WTC11 (cell line): ENCODE measurements at regions not wholly inside any gene's neighbourhood (a gene's known extent, or its start where the extent isn't known, plus 50 kb on each side); places are given as distances from the start of the nearest gene placed in this dataset.

Experiments
- ATAC-seq: fragments of 200-7000 bp; cut with Tn5 transposase; 2 replicates; pipeline ENCODE4 v1.10.0; 2021; ENCODE audit warnings: mild to moderate bottlenecking, moderate library complexity
- CTCF ChIA-PET: fragments of 300-600 bp; sonication (Branson Sonifier 250); formaldehyde crosslinking; loops from one replicate; lab custom pipeline; 2021; ENCODE audit warnings: antibody characterized with exemption; lab: Charles Lee
- POLR2A ChIA-PET: fragments of 350-600 bp; sonication (Branson Sonifier 250); formaldehyde crosslinking; loops from one replicate; lab custom pipeline; 2021; ENCODE audit warnings: antibody characterized with exemption; lab: Charles Lee
- DNase-seq: peaks from one replicate; pipeline ENCODE4 v3.0.0; 2021; ENCODE audit warnings: low spot score
- H3K27ac Mint-ChIP-seq: 2 replicates; pipeline ENCODE4 v1.8.0; 2021; ENCODE audit warnings: mixed read lengths
- H3K27me3 Mint-ChIP-seq: 2 replicates; pipeline ENCODE4 v1.8.0; 2021; ENCODE audit warnings: low read depth, mild to moderate bottlenecking, moderate library complexity, mixed read lengths
- H3K36me3 Mint-ChIP-seq: 2 replicates; pipeline ENCODE4 v1.8.0; 2021; ENCODE audit warnings: mixed read lengths
- H3K4me1 Mint-ChIP-seq: 2 replicates; pipeline ENCODE4 v1.8.0; 2022; ENCODE audit warnings: mixed read lengths
- H3K4me3 Mint-ChIP-seq: 2 replicates; pipeline ENCODE4 v1.8.0; 2021; ENCODE audit warnings: mild to moderate bottlenecking, moderate library complexity, mixed read lengths
- H3K9me3 Mint-ChIP-seq: 2 replicates; pipeline ENCODE4 v1.8.0; 2021; ENCODE audit warnings: mixed read lengths
- AFF4 ChIP-seq: sonication (generic); formaldehyde crosslinking; IDR thresholded peaks from 2 replicates; pipeline ENCODE4 v1.8.1; 2023; ENCODE audit warnings: mild to moderate bottlenecking, missing genetic modification reagents, borderline replicate concordance
- E2F1 ChIP-seq: sonication (generic); formaldehyde crosslinking; IDR thresholded peaks from 2 replicates; pipeline ENCODE4 v1.8.0; 2022; ENCODE audit warnings: mild to moderate bottlenecking, missing genetic modification reagents
- ERG ChIP-seq: fragments of 250-450 bp; sonication (Bioruptor Pico); IDR thresholded peaks from 2 replicates; pipeline ENCODE4 v1.8.0; 2021; ENCODE audit warnings: mild to moderate bottlenecking
- ESRRA ChIP-seq: sonication (generic); formaldehyde crosslinking; IDR thresholded peaks from 2 replicates; pipeline ENCODE4 v1.8.1; 2022; ENCODE audit warnings: mild to moderate bottlenecking, missing genetic modification reagents, borderline replicate concordance
- ETV6 ChIP-seq: sonication (generic); formaldehyde crosslinking; IDR thresholded peaks from 2 replicates; pipeline ENCODE4 v1.8.1; 2022; ENCODE audit warnings: mild to moderate bottlenecking, missing genetic modification reagents
- FOXJ3 ChIP-seq: sonication (generic); formaldehyde crosslinking; IDR thresholded peaks from 2 replicates; pipeline ENCODE4 v1.9.0; 2021; ENCODE audit warnings: missing genetic modification reagents, mild to moderate bottlenecking, borderline replicate concordance
- JAZF1 ChIP-seq: fragments of 250-450 bp; sonication (Bioruptor Pico); IDR thresholded peaks from 2 replicates; pipeline ENCODE4 v1.9.0; 2021; ENCODE audit warnings: moderate library complexity, mild to moderate bottlenecking, inconsistent platforms
- JUN ChIP-seq: sonication (generic); formaldehyde crosslinking; IDR thresholded peaks from 2 replicates; pipeline ENCODE4 v1.8.0; 2023; ENCODE audit warnings: mild to moderate bottlenecking, missing genetic modification reagents
- NFE2L1 ChIP-seq: sonication (generic); formaldehyde crosslinking; IDR thresholded peaks from 2 replicates; pipeline ENCODE4 v1.8.1; 2023; ENCODE audit warnings: missing genetic modification reagents
- SMAD3 ChIP-seq: sonication (generic); formaldehyde crosslinking; IDR thresholded peaks from 2 replicates; pipeline ENCODE4 v1.8.0; 2022; ENCODE audit warnings: missing genetic modification reagents, mild to moderate bottlenecking, borderline replicate concordance
- SMAD4 ChIP-seq: sonication (generic); formaldehyde crosslinking; IDR thresholded peaks from 2 replicates; pipeline ENCODE4 v1.8.0; 2022; ENCODE audit warnings: mild to moderate bottlenecking, missing genetic modification reagents
- SP1 ChIP-seq: sonication (generic); formaldehyde crosslinking; conservative IDR thresholded peaks from 2 replicates; pipeline ENCODE4 v1.8.1; 2022; ENCODE audit warnings: missing genetic modification reagents
- ZNF138 ChIP-seq: sonication (generic); formaldehyde crosslinking; conservative IDR thresholded peaks from 2 replicates; pipeline ENCODE4 v1.8.1; 2022; ENCODE audit warnings: mild to moderate bottlenecking, moderate library complexity, missing genetic modification reagents
- ZNF263 ChIP-seq: sonication (generic); formaldehyde crosslinking; IDR thresholded peaks from 2 replicates; pipeline ENCODE4 v1.8.1; 2022; ENCODE audit warnings: low read depth, mild to moderate bottlenecking, moderate library complexity, missing genetic modification reagents
- TF ChIP-seq, protein P1 (sequence below): sonication (generic); formaldehyde crosslinking; IDR thresholded peaks from 2 replicates; pipeline ENCODE4 v1.8.1; 2022; ENCODE audit warnings: missing genetic modification reagents, borderline replicate concordance
- TF ChIP-seq, protein P2 (sequence below): sonication (generic); formaldehyde crosslinking; conservative IDR thresholded peaks from 2 replicates; pipeline ENCODE4 v1.8.1; 2023; ENCODE audit warnings: mild to moderate bottlenecking, low read depth, missing genetic modification reagents, moderate library complexity
- TF ChIP-seq, protein P3 (sequence below): sonication (generic); formaldehyde crosslinking; IDR thresholded peaks from 2 replicates; pipeline ENCODE4 v1.8.1; 2023; ENCODE audit warnings: mild to moderate bottlenecking, missing genetic modification reagents, moderate library complexity
- TF ChIP-seq, protein P4 (sequence below): fragments of 250-450 bp; sonication (Bioruptor Pico); IDR thresholded peaks from 2 replicates; pipeline ENCODE4 v1.9.0; 2021; ENCODE audit warnings: moderate library complexity, mild to moderate bottlenecking, inconsistent platforms, borderline replicate concordance
- TF ChIP-seq, protein P5 (sequence below): sonication (generic); formaldehyde crosslinking; IDR thresholded peaks from 2 replicates; pipeline ENCODE4 v1.8.0; 2022; ENCODE audit warnings: mild to moderate bottlenecking, missing genetic modification reagents
- TF ChIP-seq, protein P6 (sequence below): sonication (generic); formaldehyde crosslinking; IDR thresholded peaks from 2 replicates; pipeline ENCODE4 v1.8.1; 2023; ENCODE audit warnings: mild to moderate bottlenecking, missing genetic modification reagents

- Mint-ChIP-seq H3K36me3 (peaks cover 27% of the 10 kb centered on the region), H3K4me1 (peaks cover 4% of the 10 kb centered on the region), H3K27me3 (no peaks in the 10 kb centered on the region), H3K4me3 (no peak overlapping the region), H3K27ac (no peak overlapping the region), H3K9me3 (peaks cover 37% of the 10 kb centered on the region)
- TF ChIP-seq, protein P1, sequence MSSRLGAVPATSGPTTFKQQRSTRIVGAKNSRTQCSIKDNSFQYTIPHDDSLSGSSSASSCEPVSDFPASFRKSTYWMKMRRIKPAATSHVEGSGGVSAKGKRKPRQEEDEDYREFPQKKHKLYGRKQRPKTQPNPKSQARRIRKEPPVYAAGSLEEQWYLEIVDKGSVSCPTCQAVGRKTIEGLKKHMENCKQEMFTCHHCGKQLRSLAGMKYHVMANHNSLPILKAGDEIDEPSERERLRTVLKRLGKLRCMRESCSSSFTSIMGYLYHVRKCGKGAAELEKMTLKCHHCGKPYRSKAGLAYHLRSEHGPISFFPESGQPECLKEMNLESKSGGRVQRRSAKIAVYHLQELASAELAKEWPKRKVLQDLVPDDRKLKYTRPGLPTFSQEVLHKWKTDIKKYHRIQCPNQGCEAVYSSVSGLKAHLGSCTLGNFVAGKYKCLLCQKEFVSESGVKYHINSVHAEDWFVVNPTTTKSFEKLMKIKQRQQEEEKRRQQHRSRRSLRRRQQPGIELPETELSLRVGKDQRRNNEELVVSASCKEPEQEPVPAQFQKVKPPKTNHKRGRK = no peak
- TF ChIP-seq, protein P2, sequence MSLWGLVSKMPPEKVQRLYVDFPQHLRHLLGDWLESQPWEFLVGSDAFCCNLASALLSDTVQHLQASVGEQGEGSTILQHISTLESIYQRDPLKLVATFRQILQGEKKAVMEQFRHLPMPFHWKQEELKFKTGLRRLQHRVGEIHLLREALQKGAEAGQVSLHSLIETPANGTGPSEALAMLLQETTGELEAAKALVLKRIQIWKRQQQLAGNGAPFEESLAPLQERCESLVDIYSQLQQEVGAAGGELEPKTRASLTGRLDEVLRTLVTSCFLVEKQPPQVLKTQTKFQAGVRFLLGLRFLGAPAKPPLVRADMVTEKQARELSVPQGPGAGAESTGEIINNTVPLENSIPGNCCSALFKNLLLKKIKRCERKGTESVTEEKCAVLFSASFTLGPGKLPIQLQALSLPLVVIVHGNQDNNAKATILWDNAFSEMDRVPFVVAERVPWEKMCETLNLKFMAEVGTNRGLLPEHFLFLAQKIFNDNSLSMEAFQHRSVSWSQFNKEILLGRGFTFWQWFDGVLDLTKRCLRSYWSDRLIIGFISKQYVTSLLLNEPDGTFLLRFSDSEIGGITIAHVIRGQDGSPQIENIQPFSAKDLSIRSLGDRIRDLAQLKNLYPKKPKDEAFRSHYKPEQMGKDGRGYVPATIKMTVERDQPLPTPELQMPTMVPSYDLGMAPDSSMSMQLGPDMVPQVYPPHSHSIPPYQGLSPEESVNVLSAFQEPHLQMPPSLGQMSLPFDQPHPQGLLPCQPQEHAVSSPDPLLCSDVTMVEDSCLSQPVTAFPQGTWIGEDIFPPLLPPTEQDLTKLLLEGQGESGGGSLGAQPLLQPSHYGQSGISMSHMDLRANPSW (CRISPR knock-in tag) = no peak
- TF ChIP-seq JAZF1 (no peak), SMAD4 (CRISPR knock-in tag) (no peak), SP1 (CRISPR knock-in tag) (no peak), ESRRA (CRISPR knock-in tag) (no peak), FOXJ3 (CRISPR knock-in tag) (no peak), ETV6 (CRISPR knock-in tag) (no peak), ZNF263 (CRISPR knock-in tag) (no peak), SMAD3 (CRISPR knock-in tag) (no peak), E2F1 (CRISPR knock-in tag) (no peak)
- CTCF ChIA-PET = no interaction called here
- ATAC-seq (no peak), DNase-seq (no peak)
- POLR2A ChIA-PET = no interaction called here
These were observed 1121.7 kb upstream of the PRMT6 start for GRCh38 chr1:105934806-105935205.

- Mint-ChIP-seq H3K27ac (no peak overlapping the region), H3K36me3 (no peaks in the 10 kb centered on the region), H3K27me3 (no peaks in the 10 kb centered on the region), H3K9me3 (peaks cover 56% of the 10 kb centered on the region), H3K4me3 (no peak overlapping the region), H3K4me1 (no peaks in the 10 kb centered on the region)
- CTCF ChIA-PET = no interaction called here
- POLR2A ChIA-PET = no interaction called here
- DNase-seq (no peak), ATAC-seq (no peak)
- TF ChIP-seq NFE2L1 = no peak
- TF ChIP-seq ZNF138 (CRISPR knock-in tag) = no peak
- no peak for TF ChIP-seq AFF4 (CRISPR knock-in tag)
- TF ChIP-seq JUN = no peak
- TF ChIP-seq, protein P3, sequence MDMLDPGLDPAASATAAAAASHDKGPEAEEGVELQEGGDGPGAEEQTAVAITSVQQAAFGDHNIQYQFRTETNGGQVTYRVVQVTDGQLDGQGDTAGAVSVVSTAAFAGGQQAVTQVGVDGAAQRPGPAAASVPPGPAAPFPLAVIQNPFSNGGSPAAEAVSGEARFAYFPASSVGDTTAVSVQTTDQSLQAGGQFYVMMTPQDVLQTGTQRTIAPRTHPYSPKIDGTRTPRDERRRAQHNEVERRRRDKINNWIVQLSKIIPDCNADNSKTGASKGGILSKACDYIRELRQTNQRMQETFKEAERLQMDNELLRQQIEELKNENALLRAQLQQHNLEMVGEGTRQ = no peak
- no peak for TF ChIP-seq ERG (CRISPR knock-in tag)
- TF ChIP-seq, protein P4, sequence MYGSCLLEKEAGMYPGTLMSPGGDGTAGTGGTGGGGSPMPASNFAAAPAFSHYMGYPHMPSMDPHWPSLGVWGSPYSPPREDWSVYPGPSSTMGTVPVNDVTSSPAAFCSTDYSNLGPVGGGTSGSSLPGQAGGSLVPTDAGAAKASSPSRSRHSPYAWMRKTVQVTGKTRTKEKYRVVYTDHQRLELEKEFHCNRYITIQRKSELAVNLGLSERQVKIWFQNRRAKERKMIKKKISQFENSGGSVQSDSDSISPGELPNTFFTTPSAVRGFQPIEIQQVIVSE (CRISPR knock-in tag) = no peak
- TF ChIP-seq, protein P5, sequence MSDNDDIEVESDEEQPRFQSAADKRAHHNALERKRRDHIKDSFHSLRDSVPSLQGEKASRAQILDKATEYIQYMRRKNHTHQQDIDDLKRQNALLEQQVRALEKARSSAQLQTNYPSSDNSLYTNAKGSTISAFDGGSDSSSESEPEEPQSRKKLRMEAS (CRISPR knock-in tag) = no peak
- TF ChIP-seq, protein P6, sequence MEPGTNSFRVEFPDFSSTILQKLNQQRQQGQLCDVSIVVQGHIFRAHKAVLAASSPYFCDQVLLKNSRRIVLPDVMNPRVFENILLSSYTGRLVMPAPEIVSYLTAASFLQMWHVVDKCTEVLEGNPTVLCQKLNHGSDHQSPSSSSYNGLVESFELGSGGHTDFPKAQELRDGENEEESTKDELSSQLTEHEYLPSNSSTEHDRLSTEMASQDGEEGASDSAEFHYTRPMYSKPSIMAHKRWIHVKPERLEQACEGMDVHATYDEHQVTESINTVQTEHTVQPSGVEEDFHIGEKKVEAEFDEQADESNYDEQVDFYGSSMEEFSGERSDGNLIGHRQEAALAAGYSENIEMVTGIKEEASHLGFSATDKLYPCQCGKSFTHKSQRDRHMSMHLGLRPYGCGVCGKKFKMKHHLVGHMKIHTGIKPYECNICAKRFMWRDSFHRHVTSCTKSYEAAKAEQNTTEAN (CRISPR knock-in tag) = no peak
These were observed 1091.6 kb upstream of the PRMT6 start for GRCh38 chr1:105964879-105965278.
